HG03575 (cell line): ENCODE measurements at regions not wholly inside any gene's neighbourhood (a gene's known extent, or its start where the extent isn't known, plus 50 kb on each side); places are given as distances from the start of the nearest gene placed in this dataset.

Experiments
- ATAC-seq: cut with Tn5 transposase; IDR thresholded peaks from one replicate; pipeline ENCODE4 v1.9.1; 2021; ENCODE audit not compliant: unreplicated experiment, insufficient number of reproducible peaks, low FRiP score; ENCODE audit errors: extremely low read depth

DNA sequence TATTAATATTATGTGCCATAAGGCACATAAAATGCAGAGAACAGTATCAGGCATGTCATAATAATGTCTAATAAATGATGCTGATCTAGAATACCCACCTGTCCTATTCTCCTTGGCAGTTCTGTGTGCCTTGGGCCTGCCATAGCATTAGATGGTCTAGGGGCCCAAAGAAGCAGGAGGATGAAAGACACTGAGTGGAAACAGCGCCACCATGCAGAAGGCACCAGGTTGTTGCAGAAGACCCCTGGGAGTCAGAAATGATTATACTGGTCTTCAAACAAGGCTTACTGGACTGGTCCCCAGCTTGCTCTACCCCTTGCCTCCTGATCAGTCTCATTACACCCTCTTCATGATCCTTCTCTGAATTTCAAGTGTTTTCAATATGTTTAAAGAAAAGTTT, 353.3 kb downstream of the GRIN2B start:
- ATAC-seq = no peak

DNA sequence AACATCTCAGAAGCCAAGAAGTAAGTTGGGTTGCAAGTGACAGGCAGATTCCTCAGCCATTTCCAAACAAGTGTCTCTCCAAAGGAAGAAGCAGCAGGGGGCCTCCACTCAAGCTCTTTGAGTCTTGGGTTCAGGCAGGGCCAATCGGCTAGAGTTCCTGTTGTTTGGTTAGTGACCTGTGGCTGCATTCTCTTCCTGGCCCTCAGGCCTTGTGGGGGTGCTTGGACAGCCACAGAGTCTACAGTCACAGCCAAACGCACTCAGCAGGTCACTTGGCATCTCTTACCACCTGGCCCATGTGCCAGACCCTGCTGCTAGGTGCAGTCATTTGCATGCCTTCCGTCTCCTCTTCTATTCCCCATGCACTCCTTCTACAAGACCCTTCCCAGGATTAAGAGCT, 353.9 kb downstream of the GRIN2B start:
- ATAC-seq = no peak

DNA sequence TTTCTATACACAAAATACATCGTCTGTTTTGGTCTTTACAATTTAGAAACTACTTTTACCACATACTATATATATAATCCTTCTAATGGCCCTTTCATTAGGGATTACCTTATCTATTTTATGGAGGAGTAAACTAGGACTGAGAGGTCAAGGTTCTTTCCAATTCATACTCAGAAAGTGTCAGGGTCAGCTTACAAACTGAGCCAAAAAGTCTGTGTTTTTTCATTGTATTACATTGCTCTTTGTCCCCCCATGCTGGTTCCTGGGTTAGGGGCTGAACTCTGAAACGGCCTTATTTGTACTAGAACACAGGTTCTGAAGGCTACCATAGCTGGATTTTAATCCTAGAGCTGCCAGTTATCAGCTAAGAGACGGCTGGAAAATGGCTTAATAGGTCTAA, 368.1 kb downstream of the GRIN2B start:
- ATAC-seq = no peak

DNA sequence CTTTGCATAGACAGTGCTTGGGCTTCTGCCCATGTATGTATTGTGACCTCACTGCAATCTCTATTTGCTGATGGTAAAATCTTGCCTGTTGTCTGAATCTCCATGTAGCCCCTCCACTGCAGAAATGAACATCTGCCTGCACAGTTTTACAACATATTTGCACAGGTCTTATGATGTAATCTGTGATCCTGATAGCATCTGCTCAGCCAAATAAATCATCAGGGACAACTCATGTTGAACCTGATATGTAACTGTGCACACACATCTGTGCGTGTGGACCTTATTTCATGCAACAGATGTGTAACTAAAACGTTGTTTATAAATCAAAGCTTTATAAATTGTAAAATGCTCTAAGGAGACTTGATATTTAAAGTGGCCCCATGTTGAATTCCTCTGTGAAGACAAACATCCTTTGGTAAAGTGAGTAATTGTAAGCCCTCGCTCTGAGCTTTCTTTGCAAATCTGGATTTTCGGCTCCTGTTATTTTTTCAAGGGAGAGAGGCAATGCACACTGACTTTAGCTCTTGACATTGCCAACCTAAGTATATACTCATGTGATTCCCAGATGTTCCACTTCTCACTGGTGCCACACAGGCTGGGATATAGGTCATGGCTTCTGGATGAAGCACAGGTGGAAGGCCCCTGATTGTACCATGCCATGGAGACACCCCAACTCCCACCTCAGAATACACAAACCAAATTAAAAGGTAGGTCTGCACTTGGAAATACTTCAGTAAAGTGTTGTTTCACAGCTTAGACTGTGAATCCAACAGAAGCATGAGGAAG, 371.3 kb downstream of the GRIN2B start:
- no peak for ATAC-seq

DNA sequence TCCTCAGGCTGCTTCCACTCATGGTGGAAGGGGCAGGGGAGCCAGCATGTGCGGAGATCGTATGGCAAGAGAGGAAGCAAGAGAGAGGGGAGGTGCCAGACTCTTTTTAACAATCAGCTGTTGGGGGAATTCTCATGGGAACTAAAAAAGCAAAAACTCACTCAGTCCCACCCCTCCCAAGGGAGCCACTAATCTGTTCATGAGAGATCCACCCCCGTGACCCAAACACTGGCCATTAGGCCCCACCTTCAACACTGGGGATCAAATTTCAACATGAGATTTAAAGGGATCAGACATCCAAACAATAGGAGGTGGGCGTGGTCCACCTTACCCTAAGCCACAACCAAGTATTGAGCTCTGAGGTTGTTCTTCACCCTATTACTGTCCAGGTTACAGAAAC, 375.1 kb downstream of the GRIN2B start:
- ATAC-seq = no peak

DNA sequence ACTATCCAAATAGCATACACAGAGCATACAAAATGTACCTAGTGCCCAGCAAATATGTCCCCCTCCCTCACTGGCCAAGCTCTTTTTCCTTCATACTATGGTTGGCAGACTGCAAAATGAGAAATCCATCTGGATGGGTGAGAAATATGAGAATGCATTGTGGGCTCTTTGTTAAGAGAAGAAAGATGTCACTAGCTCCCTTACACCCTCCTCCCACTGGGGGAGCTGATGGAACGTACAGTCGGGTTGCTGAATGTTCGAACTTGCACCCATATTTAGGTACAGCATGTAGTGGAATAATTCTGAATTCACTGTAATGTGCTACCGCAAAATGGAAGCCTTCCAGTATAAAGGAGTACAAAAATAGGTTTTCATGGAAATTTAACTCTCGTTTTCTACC, 377.4 kb downstream of the GRIN2B start:
- ATAC-seq = no peak

DNA sequence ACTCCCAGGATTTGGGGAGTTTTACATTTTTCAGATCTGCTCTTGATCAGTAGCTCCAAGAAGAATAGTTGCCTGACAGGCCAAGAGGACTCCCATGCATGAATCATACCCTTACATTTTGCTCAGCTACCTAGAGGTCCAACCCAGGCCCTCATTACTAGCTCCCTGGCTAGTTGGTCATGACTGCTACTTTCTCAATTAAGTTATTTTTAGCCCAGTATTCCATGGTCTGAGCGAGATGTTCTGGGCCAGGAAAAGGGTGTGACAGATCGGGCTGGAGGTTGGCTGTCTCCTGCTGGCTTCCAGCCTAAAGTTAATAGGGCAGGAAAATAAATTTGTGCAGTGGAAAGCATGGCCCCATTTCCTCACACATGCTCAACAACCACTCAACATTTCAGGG, 379.2 kb downstream of the GRIN2B start:
- ATAC-seq = no peak

DNA sequence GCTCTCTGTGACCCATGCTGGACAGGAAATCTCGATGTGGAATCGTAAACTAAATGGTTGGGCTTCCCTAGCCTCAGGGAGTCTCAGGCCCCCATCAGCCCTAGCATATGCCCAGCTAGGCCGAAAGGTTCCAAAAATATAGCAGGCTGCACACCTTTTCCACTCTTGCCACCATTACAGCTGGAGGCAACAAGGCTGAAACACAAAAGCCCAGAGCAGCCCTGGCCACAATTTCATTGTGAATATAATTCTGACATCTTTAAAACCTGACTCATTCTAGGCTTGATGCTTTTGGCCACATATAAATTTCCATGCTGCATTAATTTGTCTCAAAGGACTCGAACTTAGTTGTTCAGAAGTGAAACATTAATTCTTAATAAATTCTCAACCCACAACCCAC, 382.2 kb downstream of the GRIN2B start:
- no peak for ATAC-seq

DNA sequence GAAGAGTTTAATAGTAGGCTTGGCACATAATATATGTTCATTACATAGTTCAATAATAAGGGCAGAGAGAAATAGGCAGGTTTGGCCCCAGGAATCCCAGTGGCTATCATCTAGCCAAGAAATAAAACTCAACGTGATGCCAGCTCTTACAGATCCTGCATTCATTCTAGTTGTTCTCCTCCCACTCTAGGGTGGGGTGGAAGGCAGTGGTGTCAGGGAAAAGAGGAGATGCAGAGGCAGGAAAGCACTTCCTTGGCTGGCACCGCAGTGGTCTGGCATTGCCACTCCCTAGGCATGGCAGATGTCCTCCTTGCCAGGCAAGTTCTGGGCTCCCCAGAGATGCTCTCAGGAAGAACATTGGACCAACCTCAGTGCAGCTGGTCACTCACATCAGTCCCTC, 383.6 kb downstream of the GRIN2B start:
- no peak for ATAC-seq

DNA sequence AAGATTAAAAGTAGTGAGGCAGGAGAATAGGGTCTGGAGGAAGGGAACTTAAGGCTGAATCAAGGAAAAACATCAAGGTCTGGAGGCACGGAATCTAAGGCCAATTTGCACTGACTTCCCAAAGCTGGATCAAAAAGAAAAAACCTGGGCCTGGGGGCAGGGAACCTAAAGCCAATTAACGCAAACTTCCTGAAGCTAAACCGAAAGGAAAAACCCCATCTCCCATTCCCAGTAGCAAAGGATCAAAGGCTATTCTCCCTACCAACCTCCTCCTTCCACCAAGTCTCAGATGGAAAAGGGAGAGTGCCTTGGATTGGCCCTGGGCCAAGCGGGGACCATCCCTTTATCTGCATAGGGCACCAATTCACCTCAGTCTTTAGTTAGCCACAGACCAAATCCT, 384.2 kb downstream of the GRIN2B start:
- ATAC-seq = no peak

DNA sequence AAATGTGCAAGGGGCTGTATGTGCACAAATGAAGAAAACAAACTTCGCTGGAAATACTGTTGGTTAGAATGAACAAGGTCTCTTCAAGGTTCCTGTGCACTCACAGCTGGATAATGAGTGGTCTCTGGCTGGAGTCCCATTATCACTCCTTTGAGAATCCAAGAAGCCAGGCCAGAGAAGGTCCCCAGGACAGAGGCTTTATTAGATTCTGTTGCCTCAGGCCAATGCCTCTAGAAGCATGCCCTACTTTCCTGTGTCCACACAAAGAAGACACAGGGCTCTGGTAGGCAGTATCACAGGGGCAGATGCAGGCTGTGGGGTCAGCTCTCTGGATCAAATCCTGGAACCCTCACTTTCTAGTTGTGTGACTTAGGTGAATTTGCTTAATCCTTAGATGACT, 384.7 kb downstream of the GRIN2B start:
- ATAC-seq = no peak

DNA sequence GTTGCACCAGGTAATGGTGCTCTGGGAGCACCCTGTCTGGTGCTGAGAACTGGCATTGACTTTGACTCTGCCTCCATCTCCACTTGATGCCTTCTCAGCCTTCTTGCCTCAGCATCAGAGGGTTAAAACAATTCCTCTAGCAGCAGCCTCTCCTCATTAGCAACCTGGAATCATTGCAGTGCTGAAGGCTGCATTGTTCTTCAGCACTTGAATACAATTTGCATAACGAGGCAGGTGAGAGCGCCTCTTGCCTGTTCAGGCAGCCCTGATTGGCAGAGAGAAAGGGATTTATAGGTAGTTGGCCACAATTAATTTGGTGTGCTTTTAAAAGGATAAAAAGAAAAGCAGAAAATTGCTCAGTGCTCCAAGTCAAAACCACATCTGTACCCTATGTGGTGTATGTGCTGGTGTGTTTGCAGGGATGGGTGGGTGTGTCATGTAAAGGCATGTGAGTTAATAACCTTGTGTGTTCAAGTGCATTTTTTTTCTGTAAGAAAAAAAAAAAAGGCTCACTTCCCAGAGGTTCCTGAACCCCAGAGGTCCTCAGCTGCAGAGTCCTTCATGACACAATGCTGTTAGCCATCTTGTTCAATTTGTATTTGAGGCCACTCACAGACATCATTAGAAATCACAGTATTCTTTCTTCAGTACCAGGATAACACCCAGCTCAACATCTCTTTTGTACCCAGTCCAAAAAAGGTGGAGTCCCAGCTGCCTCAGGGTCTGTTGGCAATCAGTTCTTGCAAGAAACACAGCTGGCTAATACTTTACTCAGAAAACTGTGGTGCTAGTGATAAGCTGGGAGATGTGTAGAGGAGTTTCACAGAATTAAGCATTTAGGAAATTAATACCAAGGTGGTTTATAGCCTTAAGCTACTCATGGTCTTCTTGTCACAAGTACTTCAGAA, 385.6 kb downstream of the GRIN2B start:
- ATAC-seq = no peak

DNA sequence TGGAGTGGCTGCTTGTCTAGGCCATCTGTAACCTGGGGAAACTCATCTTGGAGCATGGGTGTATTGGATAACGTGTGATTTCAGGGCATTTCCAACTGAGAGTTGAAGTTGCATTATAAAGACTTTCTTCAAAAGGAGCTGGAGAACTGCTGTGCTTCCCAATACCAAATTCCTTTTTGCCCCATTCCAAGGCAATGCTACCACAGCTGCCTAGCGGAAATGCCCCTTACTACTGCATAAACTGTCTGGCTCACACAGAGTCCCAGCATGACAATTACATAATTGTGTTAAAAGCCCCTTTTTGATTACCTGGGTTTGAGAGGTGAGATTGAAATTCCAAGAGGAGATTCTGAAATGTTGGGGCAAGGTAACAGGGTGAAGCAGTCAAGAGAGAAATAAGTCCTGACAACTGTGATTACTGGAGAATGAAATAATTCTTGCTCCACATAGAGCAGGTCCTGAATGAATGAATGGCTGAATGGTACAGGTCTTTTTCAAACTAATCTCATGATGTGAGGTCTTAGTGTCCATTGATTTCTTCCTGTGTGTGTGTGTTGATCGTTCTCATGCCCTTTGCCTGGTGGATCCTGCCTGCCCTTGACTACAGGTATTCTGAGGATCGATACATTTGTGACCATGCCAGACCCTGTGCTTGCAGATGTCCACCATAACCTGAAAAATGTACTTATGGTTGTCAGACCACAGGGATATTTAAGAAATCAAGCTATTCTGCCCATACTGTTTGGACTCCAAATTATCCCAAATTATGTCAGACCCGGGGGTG, 386.5 kb downstream of the GRIN2B start:
- ATAC-seq = no peak

DNA sequence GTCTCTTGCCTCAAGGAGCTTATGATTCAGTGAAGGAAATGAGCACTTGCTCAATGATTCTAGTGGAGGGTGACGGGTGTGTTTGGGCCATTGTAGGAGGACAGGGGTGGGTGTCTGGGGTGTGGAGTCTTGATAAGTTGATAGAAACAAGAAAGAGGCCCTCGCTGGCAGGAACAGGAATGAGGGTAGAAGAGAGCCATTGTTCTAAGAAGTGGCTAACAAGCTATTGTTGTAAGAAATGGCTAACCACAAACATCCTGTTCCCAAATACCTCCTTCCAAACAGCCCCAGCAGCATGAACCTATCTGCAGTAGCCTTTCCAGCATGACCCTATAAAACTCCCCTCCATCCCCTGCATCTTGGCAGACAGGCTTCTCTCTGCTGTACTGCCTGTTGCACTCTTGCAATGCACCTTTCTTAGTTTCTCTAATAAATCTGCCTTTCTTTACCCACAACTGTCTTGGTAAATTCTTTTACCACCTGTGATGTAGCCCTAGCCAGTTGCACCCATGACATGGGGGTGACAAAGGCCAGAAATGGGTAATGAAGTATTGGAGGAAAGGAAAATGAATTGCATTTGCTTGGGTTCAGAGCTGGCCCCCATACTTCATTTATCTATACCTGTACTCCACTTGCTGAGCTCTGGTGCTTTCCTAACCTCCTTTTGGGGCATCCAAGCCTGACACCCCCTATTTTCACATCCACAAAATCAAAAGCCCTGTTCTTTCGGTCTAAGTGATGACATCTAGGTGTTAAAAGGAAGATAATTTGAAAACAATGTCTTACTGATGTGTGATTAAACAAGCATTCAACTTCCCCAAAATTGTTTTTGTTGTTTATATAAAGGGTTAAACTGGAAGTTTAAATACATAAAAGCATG, 389.1 kb downstream of the GRIN2B start:
- no peak for ATAC-seq

DNA sequence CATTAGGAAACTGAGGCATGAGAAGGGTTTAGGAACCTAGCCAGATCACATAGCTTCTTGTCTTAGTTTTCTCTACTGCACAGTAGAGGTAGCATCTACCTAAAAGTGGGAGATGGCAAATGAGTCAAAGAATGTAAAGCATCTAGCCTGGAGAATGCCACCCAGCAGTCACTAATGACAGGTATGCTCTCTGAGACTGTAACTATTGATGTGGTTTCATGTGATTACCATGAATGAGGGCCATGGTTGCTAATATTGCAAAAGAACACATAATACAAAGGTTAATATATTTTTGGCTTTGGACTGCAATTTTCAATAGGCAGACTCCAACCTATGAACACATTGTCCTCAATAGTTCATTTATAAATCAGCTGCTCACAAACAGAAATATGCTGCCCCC, 389.9 kb downstream of the GRIN2B start:
- no peak for ATAC-seq

DNA sequence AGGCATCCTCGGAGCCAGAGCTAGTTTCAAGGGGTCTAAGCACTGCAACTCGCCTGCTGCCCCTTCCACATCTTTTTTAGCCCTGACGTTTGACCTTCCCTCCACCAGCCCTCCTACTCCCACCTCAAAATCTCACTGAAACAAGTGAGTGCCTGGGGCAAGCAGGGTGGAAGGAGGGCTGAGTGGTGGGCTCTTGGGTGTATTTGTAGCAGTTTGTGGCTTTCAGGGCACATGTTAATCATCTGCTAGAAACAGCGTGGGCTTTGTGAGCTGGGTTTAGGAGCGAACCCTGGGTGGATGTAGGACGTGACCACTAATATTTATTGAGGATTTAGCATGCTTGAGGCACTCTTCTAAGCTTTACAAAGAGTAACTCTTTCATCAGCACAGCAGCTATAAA, 390.3 kb downstream of the GRIN2B start:
- no peak for ATAC-seq

DNA sequence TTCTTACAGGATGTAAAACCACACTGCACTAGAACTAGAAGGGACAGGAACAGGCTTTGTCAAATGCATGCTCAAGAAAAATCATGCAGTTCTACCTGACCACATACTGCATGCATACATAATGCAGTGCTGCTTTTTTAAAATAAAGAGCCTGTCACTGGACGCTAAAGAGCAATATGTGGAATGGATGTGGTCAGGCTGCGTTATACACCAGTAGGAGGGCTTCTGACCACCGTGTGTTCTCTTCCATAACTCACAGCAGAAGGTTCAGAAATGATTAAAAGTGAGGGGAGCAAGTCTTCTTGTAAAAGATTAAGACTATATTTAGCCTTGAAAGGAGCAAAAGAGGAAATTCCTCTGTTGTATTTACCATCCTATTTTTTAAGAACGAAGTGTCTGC, 392.0 kb downstream of the EMP1 start:
- ATAC-seq = no peak

DNA sequence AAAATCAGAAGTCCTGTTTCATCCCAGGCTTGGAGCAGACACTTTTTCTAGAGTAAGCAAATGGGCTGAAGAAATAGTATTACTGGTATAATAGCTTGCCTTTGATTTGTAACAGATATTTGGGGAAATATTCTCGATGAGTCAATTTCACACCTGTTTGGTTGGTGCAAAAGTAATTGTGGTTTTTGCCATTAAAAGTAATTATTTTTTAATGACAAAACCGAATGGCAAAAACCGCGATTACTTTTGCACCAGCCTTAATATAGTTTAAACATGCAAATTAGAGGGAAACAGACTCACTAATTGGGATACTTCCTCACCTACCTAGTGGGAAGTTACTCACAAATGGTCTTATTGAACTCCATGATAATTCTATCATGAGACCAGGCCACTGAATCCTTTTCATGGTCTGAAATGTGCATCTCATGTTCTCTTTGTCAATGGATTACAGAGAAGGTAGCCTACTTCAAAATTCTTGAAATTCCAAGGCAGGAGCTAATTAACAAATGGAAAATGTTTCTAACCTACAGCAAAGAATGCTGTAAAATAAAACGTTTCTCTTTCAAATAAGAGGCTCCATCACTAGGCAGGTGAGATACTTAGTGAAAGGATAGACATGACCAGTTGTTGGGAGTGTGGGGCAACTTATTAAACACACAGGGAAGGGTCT, 391.3 kb downstream of the EMP1 start:
- ATAC-seq = no peak
